Panc1 (cell line): ENCODE measurements at regions not wholly inside any gene's neighbourhood (a gene's known extent, or its start where the extent isn't known, plus 50 kb on each side); places are given as distances from the start of the nearest gene placed in this dataset.
"Not testable (repeated sequence)": the region's sequence is repeated elsewhere in the genome, so short reads cannot be mapped to it uniquely, and the experiment has no call there.

Source experiments
- ATAC-seq: fragments of 200-7000 bp; cut with Tn5 transposase; 2 replicates; pipeline ENCODE4 v1.9.1; 2020; ENCODE audit warnings: mild to moderate bottlenecking, moderate library complexity
- BruUV-seq: library from RNA; stranded (reverse); fragments of 400-500 nt; replicated peaks from 2 replicates; lab custom pipeline; 2021; lab: Mats Ljungman, UMichigan
- CTCF ChIA-PET: fragments of 300-600 bp; sonication (Branson Sonifier 250); formaldehyde crosslinking; loops from one replicate; lab custom pipeline; 2022; ENCODE audit warnings: antibody characterized with exemption; lab: Charles Lee
- POLR2A ChIA-PET: fragments of 300-600 bp; sonication (Branson Sonifier 250); formaldehyde crosslinking; loops from one replicate; lab custom pipeline; 2022; ENCODE audit warnings: antibody characterized with exemption; lab: Charles Lee
- DNase-seq: peaks from one replicate; pipeline ENCODE4 v3.0.0-alpha.2; 2010; ENCODE audit warnings: low read depth, low spot score
- H3K27ac ChIP-seq: 2 replicates; pipeline ENCODE4 v1.5.1; 2011; ENCODE audit warnings: mild to moderate bottlenecking, low read length, inconsistent platforms
- H3K27me3 ChIP-seq: fragments of 200-500 bp; sonication (Bioruptor generic); 2 replicates; pipeline ENCODE4 v1.6.0; 2014; ENCODE audit warnings: low read length, inconsistent platforms; ENCODE audit not compliant: control insufficient read depth, insufficient read depth
- H3K36me3 ChIP-seq: fragments of 200-500 bp; sonication (Bioruptor generic); 2 replicates; pipeline ENCODE4 v1.5.1; 2014; ENCODE audit warnings: inconsistent platforms, mild to moderate bottlenecking, low read length, moderate library complexity; ENCODE audit not compliant: control insufficient read depth, insufficient read depth
- H3K4me1 ChIP-seq: 2 replicates; pipeline ENCODE4 v1.5.1; 2011; ENCODE audit warnings: inconsistent platforms, mild to moderate bottlenecking, low read length, moderate library complexity; ENCODE audit not compliant: control insufficient read depth, insufficient read depth
- H3K4me3 ChIP-seq, 2 experiments: 2 replicates each; pipeline ENCODE4 v1.5.1; 2011 to 2012; ENCODE audit warnings: low read depth in 2 of 2, low read length in 2 of 2, mild to moderate bottlenecking in 2 of 2, inconsistent platforms in 1 of 2, moderate library complexity in 1 of 2
- H3K9me3 ChIP-seq: fragments of 200-500 bp; sonication (Bioruptor generic); 2 replicates; pipeline ENCODE4 v1.5.1; 2014; ENCODE audit warnings: low read depth, mild to moderate bottlenecking, inconsistent platforms, low read length, moderate library complexity; ENCODE audit not compliant: control insufficient read depth, insufficient read depth
- POLR2AphosphoS5 ChIP-seq: IDR thresholded peaks from 2 replicates; pipeline ENCODE4 v1.6.1; 2012; ENCODE audit warnings: mild to moderate bottlenecking, low read depth, low read length, moderate library complexity
- REST ChIP-seq, 2 experiments: IDR thresholded peaks; 2 replicates each; pipeline ENCODE4 v1.6.1; 2011 to 2012; ENCODE audit warnings: low read depth in 2 of 2, control low read depth in 1 of 2, low read length in 1 of 2, mild to moderate bottlenecking in 1 of 2, moderate library complexity in 1 of 2; ENCODE audit not compliant: insufficient read depth in 1 of 2
- SIN3A ChIP-seq: IDR thresholded peaks from 2 replicates; pipeline ENCODE4 v1.6.1; 2012; ENCODE audit warnings: low read depth, mild to moderate bottlenecking, low read length, moderate library complexity, borderline replicate concordance; ENCODE audit not compliant: insufficient read depth
- TCF7L2 ChIP-seq: IDR thresholded peaks from 2 replicates; pipeline ENCODE4 v1.6.1; 2011; ENCODE audit warnings: mild to moderate bottlenecking, low read depth, low read length, inconsistent platforms
- in situ Hi-C: cut with HindIII; loops from 2 replicates; pipeline ENCODE4 v1.10.0; 2016; ENCODE audit warnings: low sequenced_read_pairs, low pct_unique_long_range_greater_than_20kb
- intact Hi-C: fragments of 100-400 bp; cut with micrococcal nuclease; formaldehyde crosslinking; loops from one replicate; pipeline ENCODE4 v1.10.0; 2022; ENCODE audit not compliant: unreplicated experiment
- TF ChIP-seq, protein P1 (sequence below): fragments of 450-650 bp; IDR thresholded peaks from 2 replicates; pipeline ENCODE4 v1.5.1; 2017; ENCODE audit warnings: mild to moderate bottlenecking

- in situ Hi-C loops (no loop called here), intact Hi-C loops (no loop called here)
- no peak overlapping the region for H3K4me3 ChIP-seq
These were observed 572.0 kb upstream of the DIAPH2 start for GRCh38 chrX:96112689-96113088.

DNA sequence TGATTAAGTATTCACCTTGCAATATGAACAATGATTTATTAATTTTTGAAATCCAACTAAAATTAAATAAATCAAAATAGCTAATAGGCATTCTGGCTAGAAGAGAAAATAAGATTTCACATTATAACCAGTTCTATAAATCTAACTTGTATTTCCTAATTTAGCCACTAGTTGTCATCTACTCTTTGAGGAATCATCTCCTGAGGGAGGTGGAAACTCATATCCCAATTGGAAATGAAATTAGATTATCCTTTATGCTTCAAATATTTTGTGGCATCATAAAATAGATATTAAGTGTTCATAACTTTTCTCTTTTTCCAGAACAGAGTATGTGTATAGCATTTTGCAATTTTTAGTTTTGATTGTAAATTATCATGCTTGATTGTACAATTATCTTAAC is 558.5 kb upstream of the DIAPH2 start:
- no peaks in the 10 kb centered on the region for H3K27me3 ChIP-seq
- H3K36me3 ChIP-seq: no peaks in the 10 kb centered on the region
- H3K4me1 ChIP-seq: no peaks in the 10 kb centered on the region
- CTCF ChIA-PET: no interaction called here
- TF ChIP-seq SIN3A (no peak), POLR2AphosphoS5 (no peak), TCF7L2 (no peak), REST (IDR thresholded peaks at IDR 0.05; ENCODE audit: insufficient read depth in 1 of 2, low read depth in 2 of 2, low read length in 1 of 2) (no peak)
- TF ChIP-seq, protein P1, sequence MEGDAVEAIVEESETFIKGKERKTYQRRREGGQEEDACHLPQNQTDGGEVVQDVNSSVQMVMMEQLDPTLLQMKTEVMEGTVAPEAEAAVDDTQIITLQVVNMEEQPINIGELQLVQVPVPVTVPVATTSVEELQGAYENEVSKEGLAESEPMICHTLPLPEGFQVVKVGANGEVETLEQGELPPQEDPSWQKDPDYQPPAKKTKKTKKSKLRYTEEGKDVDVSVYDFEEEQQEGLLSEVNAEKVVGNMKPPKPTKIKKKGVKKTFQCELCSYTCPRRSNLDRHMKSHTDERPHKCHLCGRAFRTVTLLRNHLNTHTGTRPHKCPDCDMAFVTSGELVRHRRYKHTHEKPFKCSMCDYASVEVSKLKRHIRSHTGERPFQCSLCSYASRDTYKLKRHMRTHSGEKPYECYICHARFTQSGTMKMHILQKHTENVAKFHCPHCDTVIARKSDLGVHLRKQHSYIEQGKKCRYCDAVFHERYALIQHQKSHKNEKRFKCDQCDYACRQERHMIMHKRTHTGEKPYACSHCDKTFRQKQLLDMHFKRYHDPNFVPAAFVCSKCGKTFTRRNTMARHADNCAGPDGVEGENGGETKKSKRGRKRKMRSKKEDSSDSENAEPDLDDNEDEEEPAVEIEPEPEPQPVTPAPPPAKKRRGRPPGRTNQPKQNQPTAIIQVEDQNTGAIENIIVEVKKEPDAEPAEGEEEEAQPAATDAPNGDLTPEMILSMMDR: no peak
- H3K4me3 ChIP-seq: no peak overlapping the region
- in situ Hi-C loops: no loop called here
- no peaks in the 10 kb centered on the region for H3K9me3 ChIP-seq
- intact Hi-C loops: no loop called here
- no TSS peak for BruUV-seq
- POLR2A ChIA-PET: no interaction called here
- DNase-seq (no peak), ATAC-seq (no peak)
- no peak overlapping the region for H3K27ac ChIP-seq

More at GRCh38 chrX:96112689-96113088, 572.0 kb upstream of the DIAPH2 start:
- DNase-seq: no peak
- Histone ChIP-seq H3K9me3 (no peaks in the 10 kb centered on the region), H3K27me3 (no peaks in the 10 kb centered on the region), H3K4me1 (no peaks in the 10 kb centered on the region), H3K36me3 (no peaks in the 10 kb centered on the region), H3K27ac (no peak overlapping the region)
- ChIA-PET POLR2A (no interaction called here), CTCF (no interaction called here)
- TF ChIP-seq SIN3A (no peak), REST (IDR thresholded peaks at IDR 0.05; ENCODE audit: insufficient read depth in 1 of 2, low read depth in 2 of 2, low read length in 1 of 2) (no peak)
- BruUV-seq: no TSS peak
- ATAC-seq: no peak

DNA sequence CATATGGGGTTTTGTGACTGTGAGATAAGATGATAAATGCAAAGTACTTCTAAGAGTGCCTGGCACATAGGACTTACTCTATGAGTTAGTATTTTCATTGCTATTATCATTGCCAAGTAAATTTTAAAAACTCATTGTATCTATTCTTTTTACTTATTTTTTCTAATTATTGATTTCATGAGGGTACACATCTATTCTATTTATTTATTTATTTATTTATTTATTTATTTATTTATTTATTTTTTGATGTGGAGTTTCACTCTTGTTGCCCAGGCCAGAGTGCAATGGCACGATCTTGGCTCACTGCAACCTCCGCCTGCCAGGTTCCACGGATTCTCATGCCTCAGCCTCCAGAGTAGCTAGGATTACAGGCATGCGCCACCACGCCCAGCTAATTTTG is 556.6 kb upstream of the DIAPH2 start:
- H3K4me3 ChIP-seq, H3K27me3 ChIP-seq, intact Hi-C loops, H3K27ac ChIP-seq, ATAC-seq, H3K9me3 ChIP-seq, DNase-seq, CTCF ChIA-PET, in situ Hi-C loops, BruUV-seq, POLR2A ChIA-PET, H3K4me1 ChIP-seq, H3K36me3 ChIP-seq: not testable (repeated sequence)
